K562 (cell line): ENCODE measurements at regions not wholly inside any gene's neighbourhood (a gene's known extent, or its start where the extent isn't known, plus 50 kb on each side); places are given as distances from the start of the nearest gene placed in this dataset.

Source experiments
- ATAC-seq: fragments of 200-7000 bp; cut with Tn5 transposase; 3 replicates; pipeline ENCODE4 v1.9.1; 2020; ENCODE audit warnings: moderate library complexity
- BruUV-seq: library from RNA; stranded (reverse); fragments of 400-500 nt; replicated peaks from 2 replicates; lab custom pipeline; 2021; lab: Mats Ljungman, UMichigan
- CTCF ChIA-PET: fragments of 300-600 bp; formaldehyde crosslinking; extraction: SDS; loops from one replicate; lab custom pipeline; 2021; ENCODE audit warnings: low intra/inter-chr PET ratio; lab: Yijun Ruan, JAX
- POLR2A ChIA-PET: fragments of 300-600, 350-650 bp; sonication (Branson Sonifier 250); formaldehyde crosslinking; extraction: SDS; loops from one replicate; lab custom pipeline; 2021; ENCODE audit warnings: antibody characterized with exemption, inconsistent platforms; lab: Yijun Ruan, JAX
- DNase-seq, 4 experiments: peaks; one replicate each; pipeline versions ENCODE4 v3.0.0 to v3.0.0-alpha.2; 2011 to 2018; ENCODE audit warnings: low spot score in 3 of 4, mixed read lengths in 3 of 4; ENCODE audit errors: extremely low read depth in 1 of 4
- FAIRE-seq: peaks from 2 replicates; lab custom pipeline; 2011; peaks lifted over from hg19 to GRCh38; lab: Jason Lieb, UNC
- H2AFZ ChIP-seq: 2 replicates; pipeline ENCODE4 v1.6.0; 2011; ENCODE audit warnings: low read depth, low read length, control low read depth, inconsistent platforms
- H3K27ac ChIP-seq: fragments of 200-600 bp; 3 replicates; pipeline ENCODE4 v1.8.0; 2011; ENCODE audit warnings: low read depth, mild to moderate bottlenecking, control low read depth, inconsistent platforms, low read length, moderate library complexity, mixed read lengths; ENCODE audit errors: extremely low read depth
- H3K27me3 ChIP-seq, 2 experiments: fragments of 300-600 bp in 1 of 2; 2 replicates in 1 of 2; 3 replicates in 1 of 2; pipeline versions ENCODE4 v1.6.0 to v1.8.0; 2011; ENCODE audit warnings: inconsistent platforms in 2 of 2, low read length in 2 of 2, mild to moderate bottlenecking in 1 of 2, mixed read lengths in 1 of 2, moderate library complexity in 1 of 2; ENCODE audit not compliant: control insufficient read depth in 2 of 2, insufficient read depth in 2 of 2
- H3K36me3 ChIP-seq: fragments of 300-600 bp; 3 replicates; pipeline ENCODE4 v1.8.0; 2011; ENCODE audit warnings: mild to moderate bottlenecking, low read length, inconsistent platforms; ENCODE audit not compliant: control insufficient read depth, insufficient read depth
- H3K4me1 ChIP-seq, 2 experiments: fragments of 200-600 bp in 1 of 2; replicated peaks in 1 of 2; 2 replicates in 1 of 2; 3 replicates in 1 of 2; pipeline versions ENCODE4 v1.5.1 to v1.8.0; 2011; ENCODE audit warnings: inconsistent platforms in 2 of 2, low read length in 2 of 2, mild to moderate bottlenecking in 1 of 2, mixed read lengths in 1 of 2, moderate library complexity in 1 of 2; ENCODE audit not compliant: control insufficient read depth in 2 of 2, insufficient read depth in 2 of 2
- H3K4me2 ChIP-seq: 2 replicates; pipeline ENCODE4 v1.6.1; 2011; ENCODE audit warnings: low read length, control low read depth, inconsistent platforms, mixed read lengths; ENCODE audit not compliant: insufficient read depth
- H3K4me3 ChIP-seq: fragments of 200-600 bp; sonication (generic), shearing (Covaris generic); 2 replicates; pipeline ENCODE4 v1.5.1; 2016; ENCODE audit warnings: control low read depth, inconsistent platforms
- H3K79me2 ChIP-seq: fragments of 200-600 bp; 3 replicates; pipeline ENCODE4 v1.8.0; 2011; ENCODE audit warnings: low read length, inconsistent platforms; ENCODE audit not compliant: control insufficient read depth, insufficient read depth
- H3K9ac ChIP-seq, 2 experiments: 2 replicates each; pipeline versions ENCODE4 v1.6.0 to v1.6.1; 2011; ENCODE audit warnings: low read depth in 2 of 2, low read length in 2 of 2, control low read depth in 1 of 2, inconsistent platforms in 1 of 2, mild to moderate bottlenecking in 1 of 2, mixed read lengths in 1 of 2; ENCODE audit not compliant: insufficient read depth in 1 of 2
- H3K9me1 ChIP-seq: one replicate; pipeline ENCODE4 v1.6.0; 2011; ENCODE audit warnings: inconsistent platforms, mild to moderate bottlenecking, low read length, moderate library complexity; ENCODE audit not compliant: control insufficient read depth, insufficient read depth
- H3K9me3 ChIP-seq: replicated peaks from 2 replicates; pipeline ENCODE4 v1.5.1; 2011; ENCODE audit warnings: low read depth, low read length, inconsistent platforms; ENCODE audit not compliant: control insufficient read depth, insufficient read depth
- H4K20me1 ChIP-seq: replicated peaks from 2 replicates; pipeline ENCODE4 v1.6.1; 2011; ENCODE audit warnings: low read length, inconsistent platforms, mixed read lengths; ENCODE audit not compliant: control insufficient read depth, insufficient read depth
- CHCHD3 ChIP-seq: fragments of 250-450 bp; sonication (Bioruptor Pico); IDR thresholded peaks from 2 replicates; pipeline ENCODE4 v2.1.2; 2022; ENCODE audit warnings: mild to moderate bottlenecking
- CLOCK ChIP-seq: fragments of 250-450 bp; sonication (Bioruptor Pico); IDR thresholded peaks from 2 replicates; pipeline ENCODE4 v1.4.0; 2020; ENCODE audit warnings: mild to moderate bottlenecking, moderate library complexity, borderline replicate concordance
- CTCF ChIP-seq, 3 experiments: IDR thresholded peaks in 2 of 3; conservative IDR thresholded peaks in 1 of 3; 2 replicates each; pipeline ENCODE4 v1.5.1; 2011 to 2012; ENCODE audit warnings: low read length in 3 of 3, mild to moderate bottlenecking in 3 of 3, control low read depth in 2 of 3, improper control_type of control experiment in 1 of 3, inconsistent platforms in 1 of 3, low read depth in 1 of 3, mixed read lengths in 1 of 3, moderate library complexity in 1 of 3; ENCODE audit not compliant: insufficient read depth in 2 of 3
- DACH1 ChIP-seq: fragments of 450-650 bp; IDR thresholded peaks from 2 replicates; pipeline ENCODE4 v1.6.1; 2018; ENCODE audit not compliant: partially characterized antibody
- EWSR1 ChIP-seq: fragments of 450-650 bp; IDR thresholded peaks from 2 replicates; pipeline ENCODE4 v1.6.1; 2018; ENCODE audit warnings: borderline replicate concordance, mild to moderate bottlenecking, low read depth, moderate library complexity; ENCODE audit not compliant: partially characterized antibody
- FUS ChIP-seq: fragments of 200-400 bp; formaldehyde crosslinking; optimal IDR thresholded peaks from 2 replicates; pipeline ENCODE3; 2017; ENCODE audit warnings: low read depth, low read length
- IRF2 ChIP-seq: sonication (generic); formaldehyde crosslinking; IDR thresholded peaks from 2 replicates; pipeline ENCODE4 v1.8.1; 2022; ENCODE audit warnings: mild to moderate bottlenecking, missing genetic modification reagents
- NKRF ChIP-seq: fragments of 450-650 bp; IDR thresholded peaks from 2 replicates; pipeline ENCODE4 v1.6.1; 2016; ENCODE audit warnings: borderline replicate concordance
- PCBP1 ChIP-seq: fragments of 200-400 bp; formaldehyde crosslinking; IDR thresholded peaks from 2 replicates; pipeline ENCODE4 v1.6.1; 2018; ENCODE audit warnings: mild to moderate bottlenecking, low read depth, low read length; ENCODE audit not compliant: poor library complexity, severe bottlenecking
- ZBED1 ChIP-seq: IDR thresholded peaks from 2 replicates; pipeline ENCODE4 v1.6.1; 2014
- ZNF184 ChIP-seq: sonication (generic); formaldehyde crosslinking; IDR thresholded peaks from 2 replicates; pipeline ENCODE4 v1.5.0; 2020; ENCODE audit warnings: missing genetic modification reagents
- ZNF280A ChIP-seq: fragments of 450-650 bp; IDR thresholded peaks from 2 replicates; pipeline ENCODE4 v1.6.1; 2018; ENCODE audit warnings: mild to moderate bottlenecking, low read depth; ENCODE audit not compliant: partially characterized antibody
- ZZZ3 ChIP-seq: fragments of 450-650 bp; IDR thresholded peaks from 2 replicates; pipeline ENCODE4 v1.6.1; 2016; ENCODE audit warnings: antibody characterized with exemption, mild to moderate bottlenecking, moderate library complexity
- WGBS: fragments of 100-300 bp; shearing (Covaris generic); methylation state at CpG from one replicate; pipeline ENCODE4 v1.1.6; 2016; ENCODE audit warnings: low coverage, mixed read lengths; ENCODE audit not compliant: insufficient coverage; ENCODE audit errors: missing lambda C conversion rate; 5-methylcytosine and 5-hydroxymethylcytosine counted together
- in situ Hi-C: fragments of 300-500 bp; cut with MboI; formaldehyde crosslinking; loops from 4 replicates; pipeline ENCODE4 v1.15.0; 2018; ENCODE audit warnings: inconsistent platforms, mixed read lengths
- intact Hi-C: fragments of 100-400 bp; cut with micrococcal nuclease; formaldehyde crosslinking; loops from 2 replicates; pipeline ENCODE4 v1.14.2; 2022

DNA sequence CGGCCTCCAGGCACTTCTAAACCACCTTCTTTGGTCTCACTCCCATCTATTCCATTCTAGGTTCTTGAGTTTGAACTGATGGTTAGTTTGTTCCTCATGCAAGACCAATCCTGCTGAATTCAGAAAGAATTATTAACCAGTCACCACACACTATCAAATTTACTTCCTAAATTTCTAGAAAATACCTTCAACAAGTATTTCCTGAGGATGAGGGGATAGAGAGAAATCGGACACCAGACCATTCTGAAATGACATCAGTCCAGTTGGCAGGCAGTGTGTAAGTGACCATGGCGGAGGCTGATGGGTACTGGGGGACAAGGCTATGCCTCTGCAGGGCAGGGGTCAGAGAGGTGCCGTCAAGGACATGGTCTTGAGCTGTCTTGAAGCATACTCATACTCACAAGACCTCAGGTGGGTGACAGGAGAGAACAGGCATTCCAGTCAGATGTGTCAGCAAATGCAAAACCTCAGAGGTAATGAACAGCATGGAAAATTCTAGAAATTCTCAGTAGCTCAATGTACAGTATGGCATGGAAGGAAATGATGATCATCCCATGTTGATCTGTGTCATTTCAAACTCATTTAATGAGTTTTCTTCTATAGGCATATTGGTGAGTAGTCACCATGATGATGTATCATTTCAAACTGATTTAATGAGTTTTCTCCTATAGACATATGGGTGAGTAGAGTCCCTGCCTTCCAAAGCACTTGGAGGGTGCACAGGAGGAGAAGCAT, 119.6 kb downstream of the DDX1 start:
- no peaks in the 10 kb centered on the region for H3K79me2 ChIP-seq
- CTCF ChIA-PET = no interaction called here
- no peak overlapping the region for H3K4me2 ChIP-seq
- no peaks in the 10 kb centered on the region for H3K9me3 ChIP-seq
- H3K4me3 ChIP-seq = no peak overlapping the region
- DNase-seq (no peak), FAIRE-seq (no peak), ATAC-seq (no peak)
- intact Hi-C loops = no loop called here
- no peaks in the 10 kb centered on the region for H3K36me3 ChIP-seq
- 0 out of 2 replicates have a peak, but pooled peaks cover 4% of the 10 kb centered on the region for H4K20me1 ChIP-seq
- in situ Hi-C loops = no loop called here
- no peaks in the 10 kb centered on the region for H3K9me1 ChIP-seq
- H3K9ac ChIP-seq = no peak overlapping the region
- peaks cover 18 to 42% of the 10 kb centered on the region in 2 experiments; a peak in 4 of 5 replicates for H3K27me3 ChIP-seq
- BruUV-seq = no TSS peak
- no peaks in the 10 kb centered on the region for H3K4me1 ChIP-seq
- no peak overlapping the region for H2AFZ ChIP-seq
- WGBS = 2% methylated on average over 4 of the region's 4 CpGs
- POLR2A ChIA-PET = no interaction called here
- H3K27ac ChIP-seq = no peak overlapping the region
- no peak for TF ChIP-seq ZBED1
- no peak for TF ChIP-seq FUS
- no peak for TF ChIP-seq CTCF (IDR thresholded peaks at IDR 0.05 in 2 of 3, conservative IDR thresholded peaks at IDR 0.05 in 1 of 3; ENCODE audit: insufficient read depth in 2 of 3, low read depth in 1 of 3, low read length in 3 of 3)
- no peak for TF ChIP-seq DACH1
- TF ChIP-seq IRF2 = no peak
- TF ChIP-seq ZZZ3 = no peak
- no peak for TF ChIP-seq ZNF280A
- TF ChIP-seq ZNF184 (CRISPR knock-in tag) = no peak
- no peak for TF ChIP-seq CHCHD3
- no peak for TF ChIP-seq EWSR1
- no peak for TF ChIP-seq PCBP1
- no peak for TF ChIP-seq CLOCK (CRISPR knock-in tag)
- TF ChIP-seq NKRF = no peak
